Tibial nerve (tissue), 4 donors: ENCODE measurements at regions not wholly inside any gene's neighbourhood (a gene's known extent, or its start where the extent isn't known, plus 50 kb on each side); places are given as distances from the start of the nearest gene placed in this dataset.

Experiments
- DNase-seq, 2 donors: peaks; one replicate each; pipeline ENCODE4 v3.0.0-alpha.2; 2019; ENCODE audit warnings: low spot score in 2 of 2
- H3K27ac ChIP-seq, 4 donors: fragments of 200-600 bp; sonication (generic) in 3 of 4; one replicate each; pipeline ENCODE4 v1.5.1; 2017 to 2019; ENCODE audit warnings: mild to moderate bottlenecking in 1 of 4
- H3K27me3 ChIP-seq, 2 donors: fragments of 200-600 bp; sonication (generic) in 1 of 2; one replicate each; pipeline versions ENCODE4 v1.5.1 to v1.6.0; 2017 to 2019
- H3K36me3 ChIP-seq, 3 donors: fragments of 200-600 bp; sonication (generic); one replicate each; pipeline ENCODE4 v1.5.1; 2018 to 2019
- H3K4me1 ChIP-seq, 4 donors: fragments of 200-600 bp; sonication (generic) in 3 of 4; one replicate each; pipeline ENCODE4 v1.5.1; 2017 to 2019
- H3K4me3 ChIP-seq, 4 donors: fragments of 200-600 bp; sonication (generic) in 3 of 4; one replicate each; pipeline ENCODE4 v1.5.1; 2017 to 2019; ENCODE audit warnings: mild to moderate bottlenecking in 1 of 4, moderate library complexity in 1 of 4
- H3K9me3 ChIP-seq, 4 donors: fragments of 200-600 bp; sonication (generic) in 3 of 4; one replicate each; pipeline ENCODE4 v1.5.1; 2017 to 2019
- CTCF ChIP-seq, 5 experiments: fragments of 200-600 bp in 3 of 5; fragments of 450-650 bp in 2 of 5; sonication (generic) in 3 of 5; IDR thresholded peaks; one replicate each; pipeline ENCODE4 v1.5.1; 2016 to 2019; ENCODE audit warnings: antibody characterized with exemption in 5 of 5, mild to moderate bottlenecking in 3 of 5, moderate library complexity in 2 of 5
- EP300 ChIP-seq, 2 donors: sonication (generic); formaldehyde crosslinking; IDR thresholded peaks; one replicate each; pipeline ENCODE4 v1.6.1; 2017; ENCODE audit warnings: antibody characterized with exemption in 2 of 2, mild to moderate bottlenecking in 1 of 2
- POLR2A ChIP-seq, 2 donors: fragments of 450-650 bp; IDR thresholded peaks; one replicate each; pipeline ENCODE4 v1.6.1; 2017; ENCODE audit warnings: antibody characterized with exemption in 2 of 2, mild to moderate bottlenecking in 2 of 2, moderate library complexity in 2 of 2
- WGBS, 2 donors: methylation state at CpG; one replicate each; pipeline ENCODE4 v1.1.5; 2018; 5-methylcytosine and 5-hydroxymethylcytosine counted together

- Histone ChIP-seq H3K27ac (no peak overlapping the region), H3K4me1 (peaks cover 0 to 18% (median 0%) of the 10 kb centered on the region in 4 donors), H3K36me3 (no peaks in the 10 kb centered on the region), H3K9me3 (no peaks in the 10 kb centered on the region), H3K4me3 (no peak overlapping the region), H3K27me3 (no peaks in the 10 kb centered on the region)
- 65 to 71% methylated on average over 1 of the region's 1 CpG for WGBS, 2 donors
- no peak for TF ChIP-seq EP300 (IDR thresholded peaks at IDR 0.05)
- no peak for TF ChIP-seq CTCF (IDR thresholded peaks at IDR 0.05)
- no peak for TF ChIP-seq POLR2A (IDR thresholded peaks at IDR 0.05)
- no peak for DNase-seq
Measured at GRCh38 chr17:72296456-72296855, 175.6 kb downstream of the SOX9 start.

GRCh38 chr17:72297326-72298115, 176.7 kb downstream of the SOX9 start:
- 44 to 59% methylated on average over 9 of the region's 9 CpGs for whole genome bisulfite sequencing, 2 donors
- H3K4me1 ChIP-seq, result peaks cover 0 to 23% (median 0%) of the 10 kb centered on the region in 4 donors

GRCh38 chr17:72299100-72299499, 178.3 kb downstream of the SOX9 start:
- no peaks in the 10 kb centered on the region for H3K9me3 ChIP-seq
- 41 to 45% methylated on average over 4 of the region's 4 CpGs for WGBS, 2 donors
- TF ChIP-seq POLR2A (IDR thresholded peaks at IDR 0.05) (no peak), CTCF (IDR thresholded peaks at IDR 0.05) (no peak), EP300 (IDR thresholded peaks at IDR 0.05) (no peak)
- no peaks in the 10 kb centered on the region for H3K36me3 ChIP-seq
- no peak overlapping the region for H3K27ac ChIP-seq
- H3K4me3 ChIP-seq, result no peak overlapping the region
- DNase-seq, result no peak
- peaks cover 0 to 23% (median 0%) of the 10 kb centered on the region in 4 donors for H3K4me1 ChIP-seq
- no peaks in the 10 kb centered on the region for H3K27me3 ChIP-seq

More at GRCh38 chr17:72297326-72298115, 176.7 kb downstream of the SOX9 start:
- peak; percentile 23 to 57 for DNase-seq
- TF ChIP-seq EP300 (IDR thresholded peaks at IDR 0.05) (peak in 1 of 2 donors; percentile 38), CTCF (IDR thresholded peaks at IDR 0.05) (no peak)
- no peak overlapping the region for H3K4me3 ChIP-seq
- H3K36me3 ChIP-seq, result no peaks in the 10 kb centered on the region
- H3K27ac ChIP-seq, result no peak overlapping the region
- H3K27me3 ChIP-seq, result no peaks in the 10 kb centered on the region
- no peaks in the 10 kb centered on the region for H3K9me3 ChIP-seq

GRCh38 chr17:72299592-72299991, 178.8 kb downstream of the SOX9 start:
- TF ChIP-seq EP300 (IDR thresholded peaks at IDR 0.05) (no peak), CTCF (IDR thresholded peaks at IDR 0.05) (no peak), POLR2A (IDR thresholded peaks at IDR 0.05) (no peak)
- Histone ChIP-seq H3K27me3 (no peaks in the 10 kb centered on the region), H3K36me3 (no peaks in the 10 kb centered on the region), H3K27ac (no peak overlapping the region), H3K9me3 (no peaks in the 10 kb centered on the region), H3K4me3 (no peak overlapping the region), H3K4me1 (peaks cover 0 to 23% (median 0%) of the 10 kb centered on the region in 4 donors)
- WGBS, 2 donors, result 58 to 63% methylated on average over 5 of the region's 5 CpGs
- DNase-seq, result no peak

- no peak overlapping the region for H3K4me3 ChIP-seq
- no peak overlapping the region for H3K27ac ChIP-seq
- 20 to 39% methylated on average over 2 of the region's 2 CpGs for WGBS, 2 donors
- peaks cover 0 to 21% (median 0%) of the 10 kb centered on the region in 4 donors for H3K4me1 ChIP-seq
- no peaks in the 10 kb centered on the region for H3K9me3 ChIP-seq
- no peaks in the 10 kb centered on the region for H3K27me3 ChIP-seq
- TF ChIP-seq CTCF (IDR thresholded peaks at IDR 0.05) (no peak), EP300 (IDR thresholded peaks at IDR 0.05) (no peak), POLR2A (IDR thresholded peaks at IDR 0.05) (no peak)
- DNase-seq, result no peak
- H3K36me3 ChIP-seq, result no peaks in the 10 kb centered on the region
Measured at GRCh38 chr17:72301887-72302286, 181.1 kb downstream of the SOX9 start.
